ENCODE measurements at regions not wholly inside any gene's neighbourhood (a gene's known extent, or its start where the extent isn't known, plus 50 kb on each side); places are given as distances from the start of the nearest gene placed in this dataset.
"Not testable (repeated sequence)": the region's sequence is repeated elsewhere in the genome, so short reads cannot be mapped to it uniquely, and the experiment has no call there.

DNA sequence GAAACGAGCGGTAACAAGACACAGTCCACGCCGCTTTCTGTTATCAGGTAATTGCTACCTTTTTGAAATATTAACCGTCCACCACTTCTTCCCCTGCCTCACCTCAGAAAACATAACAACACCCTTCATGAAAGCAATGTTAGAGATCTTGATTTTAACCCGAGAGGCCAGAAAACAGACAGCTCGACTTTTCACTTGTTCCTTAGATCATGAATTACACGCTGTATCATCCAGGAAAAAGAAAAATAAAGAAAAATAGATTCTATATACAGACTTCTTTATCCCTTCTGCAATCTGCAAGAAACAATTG, 957.1 kb upstream of the SOX9 start:
- DNase-seq (ENCODE audit: low spot score), result no peak

- DNase-seq (ENCODE audit: low spot score), result no peak
Observed at GRCh38 chr17:71164561-71164960, 956.3 kb upstream of the SOX9 start.

DNA sequence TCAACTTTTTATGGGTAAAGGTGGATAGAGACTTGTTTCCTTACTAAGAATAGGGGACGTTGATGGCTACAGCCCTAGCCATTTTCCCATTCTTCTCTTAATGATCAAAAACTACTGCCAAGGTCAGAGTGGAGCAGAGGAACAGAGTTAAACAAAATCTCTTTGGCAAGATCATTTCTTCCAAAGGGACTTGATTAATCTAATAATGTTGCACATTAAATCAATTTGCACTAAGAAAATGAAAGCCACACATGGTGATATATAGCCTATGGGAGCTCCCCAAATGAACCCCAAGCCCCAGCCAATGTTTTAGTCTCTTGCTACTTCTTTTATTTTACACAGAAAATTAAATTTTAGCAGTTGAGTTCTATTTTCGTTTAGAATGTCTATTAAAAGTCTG, 954.5 kb upstream of the SOX9 start:
- no peak for DNase-seq (ENCODE audit: low spot score)

DNA sequence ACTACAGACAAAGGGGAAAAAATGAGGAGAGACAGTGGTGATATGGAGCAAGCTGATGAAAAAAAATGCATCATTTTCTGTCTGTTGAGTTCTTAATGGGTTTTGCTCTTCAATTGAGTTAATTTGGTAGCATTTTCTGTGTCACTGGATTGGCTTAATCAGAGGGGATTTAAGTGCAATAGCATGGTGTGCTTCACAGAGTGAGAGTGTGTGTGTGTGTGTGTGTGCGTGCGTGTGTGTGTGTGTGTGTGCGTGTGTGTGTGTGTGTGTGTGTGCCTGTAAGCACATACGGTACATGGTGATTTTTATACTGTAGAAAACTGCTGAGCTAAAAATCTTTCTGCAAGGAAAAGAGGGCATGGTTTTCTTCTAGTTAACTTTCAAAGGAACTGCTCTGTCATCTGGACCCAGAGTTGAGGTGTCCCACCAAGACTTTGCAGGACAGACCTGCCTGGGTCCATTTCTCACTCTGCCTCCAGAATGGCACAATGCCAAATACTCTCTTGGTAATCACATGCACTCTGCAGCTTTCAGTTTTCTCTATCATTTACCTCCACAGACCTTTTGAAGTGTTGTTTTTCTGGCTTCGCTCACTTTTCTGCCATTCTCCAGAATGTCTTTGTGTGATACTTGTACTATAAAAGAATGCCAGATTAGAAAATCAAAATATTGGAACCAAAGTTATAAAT, 952.6 kb upstream of the SOX9 start:
- DNase-seq (ENCODE audit: low spot score), result no peak

DNA sequence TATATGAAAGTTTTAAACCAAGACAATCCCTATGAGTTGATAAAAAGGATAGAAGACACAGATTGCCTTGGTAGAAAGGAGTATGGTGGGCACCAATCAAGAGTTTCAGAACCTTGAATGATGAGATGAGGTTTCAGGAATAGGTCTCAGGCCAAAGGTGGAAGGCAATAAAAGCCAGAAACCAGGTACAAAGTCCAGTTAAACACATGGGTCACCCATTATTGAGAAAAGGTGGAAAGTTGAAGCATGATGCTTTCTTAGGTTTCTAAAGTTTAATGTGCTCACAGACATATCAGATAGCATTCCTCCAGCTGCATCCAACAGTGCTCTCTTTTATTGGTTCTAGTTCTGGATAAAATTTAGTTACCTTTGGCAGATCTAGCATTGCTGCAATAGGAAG, 950.8 kb upstream of the SOX9 start:
- no peak for DNase-seq (ENCODE audit: low spot score)

DNA sequence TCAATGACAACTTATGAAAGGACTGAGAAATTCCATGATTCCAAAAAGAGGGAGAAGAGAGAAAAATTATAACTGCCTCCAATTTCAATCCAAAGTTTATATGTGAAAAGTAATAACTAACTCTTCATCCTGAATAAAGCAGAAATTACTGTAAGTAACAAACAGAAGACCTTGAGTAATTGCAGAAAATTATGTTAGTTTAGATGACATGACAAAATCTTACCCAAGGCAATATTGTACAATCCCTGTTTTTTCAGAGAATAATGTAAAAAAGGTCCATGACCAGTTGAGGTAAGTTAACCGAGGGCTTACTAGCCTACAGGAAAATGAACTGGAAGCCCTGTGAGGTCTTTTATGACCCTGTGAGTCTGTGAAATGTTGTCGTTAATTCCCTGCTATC, 949.5 kb upstream of the SOX9 start:
- no peak for DNase-seq (ENCODE audit: low spot score)

DNA sequence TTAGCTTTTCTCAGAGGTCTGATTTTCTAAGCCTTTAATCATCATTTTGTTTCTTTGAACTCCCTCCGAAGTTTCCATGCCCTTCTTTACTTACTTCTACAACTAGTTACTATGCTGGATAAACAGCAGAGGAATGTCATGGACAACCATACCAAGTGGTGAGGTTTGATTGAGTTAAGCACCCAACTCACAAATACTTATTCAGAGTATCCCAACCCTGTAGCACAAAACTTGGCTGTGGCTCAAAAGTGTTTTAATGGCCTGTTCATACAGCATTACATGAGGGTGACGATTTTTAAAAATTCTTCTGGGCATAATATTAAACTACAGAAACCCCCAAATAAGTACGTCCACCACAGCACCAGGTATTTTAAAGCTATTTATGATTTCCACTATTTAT, 946.8 kb upstream of the SOX9 start:
- DNase-seq (ENCODE audit: low spot score), result no peak

- no peak for DNase-seq (ENCODE audit: low spot score)
Observed at GRCh38 chr17:71176331-71176730, 944.5 kb upstream of the SOX9 start.

GRCh38 chr17:71176928-71177443, 943.8 kb upstream of the SOX9 start:
- no peak for DNase-seq (ENCODE audit: low spot score)

DNA sequence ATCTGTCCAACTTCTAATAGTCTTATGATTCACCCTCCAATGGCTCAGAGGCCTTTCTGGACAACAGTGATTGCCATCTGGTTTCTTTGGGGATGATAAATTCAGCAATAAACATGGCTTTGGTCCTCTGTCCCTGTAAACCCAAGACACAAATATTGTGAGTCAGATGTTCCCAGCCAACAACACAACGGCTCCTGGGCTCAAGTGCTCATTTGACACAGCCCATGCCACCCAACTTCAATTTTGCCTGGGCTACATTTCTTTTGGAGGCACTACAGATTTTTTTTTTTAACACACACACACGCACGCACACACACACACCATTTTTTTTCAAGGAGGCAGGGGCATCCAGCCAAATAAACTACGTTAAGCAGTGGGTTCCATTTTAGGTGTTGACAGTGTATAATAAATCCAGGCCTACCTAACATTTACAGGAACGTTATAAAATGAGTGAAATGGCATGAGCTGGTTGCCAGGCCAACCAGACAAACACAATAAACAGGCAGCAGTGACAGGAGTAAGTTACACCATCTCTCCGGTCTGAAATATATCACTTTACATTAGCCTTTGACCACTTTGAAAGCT, 939.9 kb upstream of the SOX9 start:
- DNase-seq (ENCODE audit: low spot score), result no peak

GRCh38 chr17:71183066-71183660, 937.7 kb upstream of the SOX9 start:
- DNase-seq (ENCODE audit: low spot score), result no peak

- DNase-seq (ENCODE audit: low spot score), result no peak
Observed at GRCh38 chr17:71184716-71185115, 936.1 kb upstream of the SOX9 start.

DNA sequence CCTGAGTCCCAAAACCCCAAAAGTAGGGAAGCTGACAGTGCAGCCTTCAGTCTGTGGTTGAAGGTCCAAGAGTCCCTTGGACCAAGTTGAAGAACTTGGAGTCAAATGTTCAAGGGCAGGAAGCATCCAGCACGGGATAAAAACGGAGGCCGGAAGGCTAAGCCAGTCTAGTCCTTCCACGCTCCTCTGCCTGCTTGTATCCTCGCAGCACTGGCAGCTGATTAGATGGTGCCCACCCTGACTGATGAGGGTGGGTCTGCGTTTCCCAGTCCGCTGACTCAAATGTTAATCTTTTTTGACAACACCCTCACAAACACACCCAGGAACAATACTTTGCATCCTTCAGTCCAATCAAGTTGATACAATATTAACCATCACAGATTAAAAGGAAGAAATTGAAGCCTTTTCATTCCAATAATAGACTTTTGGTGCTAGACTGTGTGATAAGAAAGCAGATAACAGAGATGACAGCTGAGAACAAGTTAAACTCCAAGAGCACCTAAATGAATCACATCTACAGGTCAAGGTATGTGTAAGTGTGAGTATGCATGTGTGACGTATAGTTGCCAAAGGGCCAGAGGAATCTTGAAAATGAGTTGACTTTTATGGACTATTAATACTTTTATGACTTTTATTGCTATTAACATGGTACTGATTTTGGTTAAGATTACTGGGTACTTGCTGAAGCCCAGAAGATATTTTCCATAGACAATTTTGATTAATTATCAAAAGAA, 933.5 kb upstream of the SOX9 start:
- DNase-seq (ENCODE audit: low spot score), result no peak

DNA sequence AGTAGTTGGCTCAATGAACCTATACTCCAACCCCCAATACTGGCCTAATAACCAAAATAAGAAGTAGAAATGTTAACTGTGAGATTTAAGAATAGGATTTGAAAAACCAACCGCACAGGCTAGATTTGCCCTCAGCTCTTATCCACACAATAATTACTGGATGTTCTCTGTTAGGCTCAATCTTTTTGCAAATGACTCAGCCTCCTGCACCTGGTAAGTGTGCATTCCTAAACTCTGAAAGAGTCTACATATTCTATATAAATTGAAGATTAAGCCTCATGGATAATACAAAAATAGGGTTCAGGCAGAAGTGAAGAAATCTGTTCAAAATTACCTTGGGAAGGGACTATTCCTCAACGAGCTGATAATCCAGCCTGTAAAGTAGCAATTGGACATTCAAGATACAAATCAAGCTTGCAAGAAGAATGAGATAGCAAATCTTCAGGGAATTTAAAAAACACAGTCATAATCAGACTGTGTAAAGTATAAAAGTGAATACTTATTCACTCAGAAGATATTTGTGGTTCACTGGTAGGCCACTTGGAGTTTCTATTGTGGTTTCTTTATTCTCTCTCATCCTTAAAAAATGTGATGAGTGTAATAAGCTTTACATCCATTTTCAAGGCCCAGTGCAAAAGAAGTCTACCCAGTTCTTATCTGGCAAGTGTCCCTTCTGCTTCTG, 931.9 kb upstream of the SOX9 start:
- DNase-seq (ENCODE audit: low spot score), result no peak

DNA sequence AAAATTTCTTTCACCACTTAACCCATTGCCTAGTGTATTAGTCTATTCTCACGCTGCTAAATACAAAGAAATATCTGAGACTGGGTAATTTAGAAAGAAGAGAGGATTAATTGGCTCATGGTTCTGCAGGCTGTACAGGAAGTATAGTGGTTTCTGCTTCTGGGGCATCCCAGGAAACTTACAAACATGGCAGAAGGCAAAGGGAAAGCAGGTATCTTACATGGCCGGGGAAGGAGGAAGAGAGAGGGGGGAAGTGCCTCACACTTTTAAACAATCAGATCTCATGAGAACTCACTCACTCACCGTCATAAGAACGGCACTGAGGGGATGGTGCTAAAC, 931.4 kb upstream of the SOX9 start:
- no peak for DNase-seq (ENCODE audit: low spot score)

DNA sequence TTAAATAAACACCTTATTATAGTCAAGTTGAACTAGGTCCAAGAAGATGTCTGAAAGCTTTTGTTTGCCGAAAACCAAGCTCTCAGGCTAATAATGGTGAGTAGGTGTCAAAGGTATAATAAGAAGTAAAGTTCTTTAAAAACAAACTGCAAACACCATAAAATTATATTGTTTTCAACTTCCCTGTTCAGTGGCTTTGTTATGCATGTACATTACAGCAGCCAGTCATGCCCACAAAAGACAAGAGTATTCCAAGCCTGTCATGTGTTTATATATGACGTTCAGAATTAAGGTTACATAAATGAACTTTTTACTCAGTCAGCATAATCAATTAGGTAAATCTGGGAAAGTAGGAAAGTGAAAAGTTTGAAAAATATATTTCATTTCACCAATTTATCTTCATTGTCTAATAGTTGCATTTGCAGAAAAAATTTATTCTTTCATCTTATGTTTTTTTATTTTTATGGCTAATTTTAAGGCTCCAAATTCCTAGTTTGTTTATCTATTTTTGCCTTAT, 928.7 kb upstream of the SOX9 start:
- DNase-seq (ENCODE audit: low spot score), result no peak

DNA sequence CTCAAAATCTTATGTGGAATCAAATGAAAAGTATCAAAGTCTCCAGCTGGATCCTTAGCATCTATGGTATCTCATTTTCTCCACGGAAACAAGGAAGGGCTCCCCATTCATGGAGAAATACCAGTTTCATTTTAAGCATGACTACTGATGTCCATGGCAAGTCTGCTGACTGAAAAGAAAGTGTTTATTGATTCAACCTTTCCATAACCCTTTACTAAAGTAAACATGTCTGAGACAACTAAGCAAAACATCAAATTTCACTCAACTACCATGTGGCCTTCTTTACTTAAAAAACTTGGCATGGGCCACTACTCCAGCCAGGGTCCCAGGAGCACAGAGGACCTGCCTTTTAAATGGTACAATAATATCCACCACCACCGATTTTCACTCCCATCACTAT, 928.0 kb upstream of the SOX9 start:
- no peak for DNase-seq (ENCODE audit: low spot score)

- DNase-seq (ENCODE audit: low spot score), result no peak
Observed at GRCh38 chr17:71200597-71200996, 920.2 kb upstream of the SOX9 start.

DNA sequence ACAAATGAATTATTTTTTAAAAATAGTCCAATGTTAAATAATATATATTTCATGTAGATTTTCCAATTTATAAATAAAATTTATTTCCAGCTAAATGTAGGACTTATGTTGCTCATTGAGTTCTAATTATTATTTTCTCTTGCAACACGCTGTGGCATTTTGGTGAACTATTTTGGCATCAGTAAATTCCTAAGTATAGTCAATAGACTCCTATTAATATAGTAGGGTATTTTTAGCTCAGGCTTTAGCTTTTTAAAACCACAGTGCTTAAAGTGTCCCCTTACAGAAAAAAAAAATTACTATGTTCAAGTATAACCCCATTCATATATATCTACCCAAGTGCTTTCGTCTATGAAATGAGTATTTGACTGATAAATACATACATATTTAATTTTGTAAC, 919.2 kb upstream of the SOX9 start:
- DNase-seq (ENCODE audit: low spot score), result no peak

- no peak for DNase-seq (ENCODE audit: low spot score)
Observed at GRCh38 chr17:71202449-71202848, 918.4 kb upstream of the SOX9 start.

- DNase-seq (ENCODE audit: low spot score), result no peak
Observed at GRCh38 chr17:71203953-71204352, 916.9 kb upstream of the SOX9 start.

GRCh38 chr17:71205951-71206350, 914.9 kb upstream of the SOX9 start:
- DNase-seq (ENCODE audit: low spot score), result not testable (repeated sequence)

Measured in putamen (tissue), 1 donor.